ENCODE measurements at regions not wholly inside any gene's neighbourhood (a gene's known extent, or its start where the extent isn't known, plus 50 kb on each side); places are given as distances from the start of the nearest gene placed in this dataset.

DNA sequence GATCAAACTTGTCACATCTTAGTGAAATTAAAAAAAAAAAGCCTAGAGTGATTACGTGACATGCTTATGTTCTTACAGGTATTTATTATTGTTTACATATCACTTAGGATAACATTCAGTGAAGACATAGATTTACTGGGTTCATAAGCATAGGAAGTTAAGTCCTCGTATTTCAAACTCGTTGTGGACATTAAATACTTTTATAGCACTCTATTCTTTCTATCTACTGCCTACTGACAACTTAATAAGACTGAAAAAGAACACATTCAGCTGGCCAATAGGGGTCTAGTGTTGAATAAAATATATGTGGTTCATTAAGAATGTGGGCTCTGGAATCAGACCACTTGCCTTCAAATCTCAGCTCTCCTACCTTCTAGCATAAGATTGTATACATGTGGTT, 1927.4 kb downstream of the PCDH9 start:
- intact Hi-C loops (cut with DNase I): no loop called here
- DNase-seq: no peak
- Histone ChIP-seq H3K27ac (no peak overlapping the region), H3K36me3 (no peaks in the 10 kb centered on the region), H3K4me1 (ENCODE audit: insufficient read depth) (no peaks in the 10 kb centered on the region), H3K27me3 (no peaks in the 10 kb centered on the region), H3K9me3 (no peaks in the 10 kb centered on the region), H3K4me3 (no peak overlapping the region)
- 72 to 75% (median 73%) methylated on average over 3 of the region's 3 CpGs for WGBS, 3 donors
- TF ChIP-seq EP300 (IDR thresholded peaks at IDR 0.05): no peak
- TF ChIP-seq POLR2A (IDR thresholded peaks at IDR 0.05): no peak
- TF ChIP-seq, protein P1, sequence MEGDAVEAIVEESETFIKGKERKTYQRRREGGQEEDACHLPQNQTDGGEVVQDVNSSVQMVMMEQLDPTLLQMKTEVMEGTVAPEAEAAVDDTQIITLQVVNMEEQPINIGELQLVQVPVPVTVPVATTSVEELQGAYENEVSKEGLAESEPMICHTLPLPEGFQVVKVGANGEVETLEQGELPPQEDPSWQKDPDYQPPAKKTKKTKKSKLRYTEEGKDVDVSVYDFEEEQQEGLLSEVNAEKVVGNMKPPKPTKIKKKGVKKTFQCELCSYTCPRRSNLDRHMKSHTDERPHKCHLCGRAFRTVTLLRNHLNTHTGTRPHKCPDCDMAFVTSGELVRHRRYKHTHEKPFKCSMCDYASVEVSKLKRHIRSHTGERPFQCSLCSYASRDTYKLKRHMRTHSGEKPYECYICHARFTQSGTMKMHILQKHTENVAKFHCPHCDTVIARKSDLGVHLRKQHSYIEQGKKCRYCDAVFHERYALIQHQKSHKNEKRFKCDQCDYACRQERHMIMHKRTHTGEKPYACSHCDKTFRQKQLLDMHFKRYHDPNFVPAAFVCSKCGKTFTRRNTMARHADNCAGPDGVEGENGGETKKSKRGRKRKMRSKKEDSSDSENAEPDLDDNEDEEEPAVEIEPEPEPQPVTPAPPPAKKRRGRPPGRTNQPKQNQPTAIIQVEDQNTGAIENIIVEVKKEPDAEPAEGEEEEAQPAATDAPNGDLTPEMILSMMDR (IDR thresholded peaks at IDR 0.05): no peak

DNA sequence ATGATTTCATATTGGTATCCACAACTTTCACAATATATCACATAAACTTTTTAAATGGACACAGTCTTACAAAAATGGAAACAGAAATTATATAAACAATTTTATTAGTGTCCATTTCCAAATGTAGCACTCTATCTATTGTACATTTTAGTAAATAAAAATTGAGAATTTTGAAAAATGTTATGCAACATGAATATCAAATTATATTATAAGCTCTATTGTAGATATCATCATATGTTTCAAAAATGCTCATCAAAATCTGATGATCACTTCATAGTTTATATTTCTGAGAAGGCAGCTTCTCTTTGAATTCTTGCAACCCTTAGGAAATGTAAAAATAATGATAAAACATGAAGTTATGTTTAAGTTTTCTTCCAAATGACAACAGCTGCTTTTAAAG, 1928.6 kb downstream of the PCDH9 start:
- Histone ChIP-seq H3K4me1 (ENCODE audit: insufficient read depth) (no peaks in the 10 kb centered on the region), H3K36me3 (no peaks in the 10 kb centered on the region)
- intact Hi-C loops (cut with DNase I): no loop called here

DNA sequence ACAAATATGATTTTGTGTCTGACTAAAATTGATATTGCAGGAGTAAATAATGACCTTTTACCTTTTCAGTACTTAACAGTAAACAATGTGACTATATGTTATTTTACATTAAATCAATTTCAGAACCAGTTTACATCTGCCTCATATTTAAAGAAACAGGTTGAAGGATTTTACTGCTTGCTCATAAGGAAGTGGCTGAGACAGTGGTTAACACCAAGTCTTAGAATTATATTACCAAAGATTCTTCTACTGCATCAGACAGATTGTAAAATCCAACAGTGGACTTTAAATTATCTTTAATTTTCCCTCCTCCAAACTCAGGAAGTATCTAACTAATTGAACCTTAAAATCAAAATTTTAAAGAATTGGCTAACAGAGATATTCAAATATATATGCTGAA, 1929.9 kb downstream of the PCDH9 start:
- no peak overlapping the region for H3K27ac ChIP-seq
- no peak for DNase-seq
- H3K36me3 ChIP-seq: no peaks in the 10 kb centered on the region
- no peak overlapping the region for H3K4me3 ChIP-seq
- H3K4me1 ChIP-seq (ENCODE audit: insufficient read depth): no peaks in the 10 kb centered on the region
- intact Hi-C loops (cut with DNase I): no loop called here
- TF ChIP-seq, protein P1 (IDR thresholded peaks at IDR 0.05): no peak
- TF ChIP-seq POLR2A (IDR thresholded peaks at IDR 0.05): no peak
- TF ChIP-seq EP300 (IDR thresholded peaks at IDR 0.05): no peak
- H3K27me3 ChIP-seq: no peaks in the 10 kb centered on the region
- H3K9me3 ChIP-seq: no peaks in the 10 kb centered on the region

More for the DNA sequence above, 1928.6 kb downstream of the PCDH9 start:
- TF ChIP-seq POLR2A (IDR thresholded peaks at IDR 0.05): no peak
- TF ChIP-seq, protein P1 (IDR thresholded peaks at IDR 0.05): no peak
- TF ChIP-seq EP300 (IDR thresholded peaks at IDR 0.05): no peak
- H3K27ac ChIP-seq: no peak overlapping the region
- no peaks in the 10 kb centered on the region for H3K27me3 ChIP-seq
- DNase-seq: no peak
- no peak overlapping the region for H3K4me3 ChIP-seq
- no peaks in the 10 kb centered on the region for H3K9me3 ChIP-seq

DNA sequence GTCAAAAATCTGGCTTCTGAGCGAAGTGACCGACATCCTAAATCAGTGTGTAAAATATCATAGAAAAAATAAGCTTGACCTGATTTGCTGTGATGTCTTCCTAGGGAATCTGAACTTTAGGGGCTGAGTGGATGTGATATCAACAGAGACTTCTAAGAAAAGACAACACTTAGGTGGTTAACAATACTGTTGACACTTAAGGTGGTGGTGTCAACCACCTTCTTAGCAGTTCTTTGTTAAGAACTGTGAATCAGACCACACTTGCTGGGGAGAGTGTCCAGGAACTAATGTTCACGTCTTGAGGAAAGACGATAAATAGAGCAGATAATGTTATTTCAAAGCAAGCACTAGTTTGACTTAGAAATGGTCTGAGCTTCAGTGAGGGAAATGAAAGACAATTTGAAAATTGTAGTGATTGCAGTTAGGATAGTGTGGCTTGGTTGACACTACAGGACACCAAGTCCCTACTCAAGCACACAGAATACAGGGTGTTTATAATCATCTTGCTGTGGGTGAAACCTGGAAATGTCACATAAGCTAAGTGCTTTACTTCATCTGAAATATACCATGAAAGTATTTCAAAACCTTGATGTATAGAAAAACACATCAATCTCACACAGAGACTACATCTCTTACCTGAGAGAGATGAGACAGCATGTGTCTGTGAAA, 1936.5 kb downstream of the PCDH9 start:
- no peak for DNase-seq
- Histone ChIP-seq H3K36me3 (no peaks in the 10 kb centered on the region), H3K4me1 (ENCODE audit: insufficient read depth) (no peaks in the 10 kb centered on the region), H3K9me3 (no peaks in the 10 kb centered on the region), H3K27me3 (no peaks in the 10 kb centered on the region), H3K27ac (no peak overlapping the region), H3K4me3 (no peak overlapping the region)
- WGBS, 3 donors: 82 to 92% (median 86%) methylated on average over 4 of the region's 4 CpGs
- intact Hi-C loops (cut with DNase I): no loop called here
- TF ChIP-seq POLR2A (IDR thresholded peaks at IDR 0.05) (no peak), EP300 (IDR thresholded peaks at IDR 0.05) (no peak)
- TF ChIP-seq, protein P1 (IDR thresholded peaks at IDR 0.05): no peak

Measured in ovary (tissue), 7 donors.